GM23338 (cell line): ENCODE measurements at regions not wholly inside any gene's neighbourhood (a gene's known extent, or its start where the extent isn't known, plus 50 kb on each side); places are given as distances from the start of the nearest gene placed in this dataset.

ENCODE experiments used
- CREB1 ChIP-seq: fragments of 250-450 bp; sonication (Bioruptor Pico); IDR thresholded peaks from 2 replicates; pipeline ENCODE4 v1.5.0; 2020; ENCODE audit warnings: low read depth, mild to moderate bottlenecking, moderate library complexity
- EZH2 ChIP-seq: fragments of 200-600 bp; sonication (generic); IDR thresholded peaks from one replicate; pipeline ENCODE4 v1.8.0; 2017; ENCODE audit warnings: antibody characterized with exemption, mild to moderate bottlenecking, low read depth; ENCODE audit not compliant: unreplicated experiment
- EZH2phosphoT487 ChIP-seq: fragments of 200-600 bp; sonication (generic); IDR thresholded peaks from one replicate; pipeline ENCODE4 v1.8.1; 2018; ENCODE audit warnings: antibody characterized with exemption; ENCODE audit not compliant: unreplicated experiment
- JUNB ChIP-seq: IDR thresholded peaks from one replicate; pipeline ENCODE4 v1.6.1; 2016; ENCODE audit warnings: antibody characterized with exemption; ENCODE audit not compliant: unreplicated experiment
- NANOG ChIP-seq: IDR thresholded peaks from 2 replicates; pipeline ENCODE4 v1.6.1; 2016; ENCODE audit warnings: antibody characterized with exemption, borderline replicate concordance
- POLR2AphosphoS5 ChIP-seq: IDR thresholded peaks from 2 replicates; pipeline ENCODE4 v1.6.1; 2016; ENCODE audit warnings: antibody characterized with exemption, low read depth
- STAT1 ChIP-seq: IDR thresholded peaks from one replicate; pipeline ENCODE4 v1.6.1; 2016; ENCODE audit warnings: antibody characterized with exemption; ENCODE audit not compliant: unreplicated experiment
- ZNF114 ChIP-seq: fragments of 250-450 bp; sonication (Bioruptor Pico); IDR thresholded peaks from 2 replicates; pipeline ENCODE4 v1.5.0; 2020; ENCODE audit warnings: mild to moderate bottlenecking, moderate library complexity
- ZNF331 ChIP-seq: fragments of 250-450 bp; sonication (Bioruptor Pico); IDR thresholded peaks from 2 replicates; pipeline ENCODE4 v1.5.0; 2020; ENCODE audit warnings: low read depth, mild to moderate bottlenecking, moderate library complexity
- ZNF462 ChIP-seq: fragments of 250-450 bp; sonication (Bioruptor Pico); IDR thresholded peaks from 2 replicates; pipeline ENCODE4 v1.5.0; 2020; ENCODE audit warnings: mild to moderate bottlenecking, moderate library complexity
- TF ChIP-seq, protein P1 (sequence below), 2 experiments: fragments of 200-600 bp in 1 of 2; sonication (generic) in 1 of 2; conservative IDR thresholded peaks; 2 replicates each; pipeline versions ENCODE4 v1.5.1 to v1.6.1; 2016 to 2017; ENCODE audit warnings: antibody characterized with exemption in 2 of 2, low read depth in 2 of 2, mild to moderate bottlenecking in 2 of 2, moderate library complexity in 1 of 2
- TF ChIP-seq, protein P2 (sequence below): IDR thresholded peaks from one replicate; pipeline ENCODE4 v1.6.1; 2018; ENCODE audit warnings: antibody characterized with exemption; ENCODE audit not compliant: unreplicated experiment
- TF ChIP-seq, protein P3 (sequence below): IDR thresholded peaks from 2 replicates; pipeline ENCODE4 v1.6.1; 2016; ENCODE audit warnings: antibody characterized with exemption

DNA sequence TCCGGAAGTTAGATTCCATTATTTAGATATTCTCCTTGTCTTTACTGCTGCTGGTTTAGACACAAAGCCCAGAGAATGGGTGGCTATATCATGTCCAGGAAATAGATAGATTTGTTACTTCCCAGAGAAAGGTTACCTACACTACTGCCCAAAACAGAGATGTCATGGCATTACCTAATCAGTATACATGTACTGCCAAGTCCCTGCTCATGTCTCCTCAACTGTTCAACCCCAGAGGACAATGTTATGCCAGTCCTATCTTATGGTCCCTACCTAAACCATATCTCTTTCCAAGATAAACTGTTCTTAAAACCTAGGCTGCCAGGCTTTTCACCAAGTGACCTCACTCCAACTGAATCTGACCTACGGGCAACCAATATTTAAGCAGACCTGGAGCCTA lies 209.5 kb upstream of the AR start:
- TF ChIP-seq, protein P1, sequence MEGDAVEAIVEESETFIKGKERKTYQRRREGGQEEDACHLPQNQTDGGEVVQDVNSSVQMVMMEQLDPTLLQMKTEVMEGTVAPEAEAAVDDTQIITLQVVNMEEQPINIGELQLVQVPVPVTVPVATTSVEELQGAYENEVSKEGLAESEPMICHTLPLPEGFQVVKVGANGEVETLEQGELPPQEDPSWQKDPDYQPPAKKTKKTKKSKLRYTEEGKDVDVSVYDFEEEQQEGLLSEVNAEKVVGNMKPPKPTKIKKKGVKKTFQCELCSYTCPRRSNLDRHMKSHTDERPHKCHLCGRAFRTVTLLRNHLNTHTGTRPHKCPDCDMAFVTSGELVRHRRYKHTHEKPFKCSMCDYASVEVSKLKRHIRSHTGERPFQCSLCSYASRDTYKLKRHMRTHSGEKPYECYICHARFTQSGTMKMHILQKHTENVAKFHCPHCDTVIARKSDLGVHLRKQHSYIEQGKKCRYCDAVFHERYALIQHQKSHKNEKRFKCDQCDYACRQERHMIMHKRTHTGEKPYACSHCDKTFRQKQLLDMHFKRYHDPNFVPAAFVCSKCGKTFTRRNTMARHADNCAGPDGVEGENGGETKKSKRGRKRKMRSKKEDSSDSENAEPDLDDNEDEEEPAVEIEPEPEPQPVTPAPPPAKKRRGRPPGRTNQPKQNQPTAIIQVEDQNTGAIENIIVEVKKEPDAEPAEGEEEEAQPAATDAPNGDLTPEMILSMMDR (conservative IDR thresholded peaks at IDR 0.05; ENCODE audit: low read depth in 2 of 2): no peak
- TF ChIP-seq POLR2AphosphoS5 (no peak), CREB1 (no peak), EZH2 (no peak), EZH2phosphoT487 (no peak), ZNF462 (CRISPR knock-in tag) (no peak), JUNB (no peak), ZNF331 (CRISPR knock-in tag) (no peak), STAT1 (no peak), NANOG (no peak), ZNF114 (no peak)
- TF ChIP-seq, protein P2, sequence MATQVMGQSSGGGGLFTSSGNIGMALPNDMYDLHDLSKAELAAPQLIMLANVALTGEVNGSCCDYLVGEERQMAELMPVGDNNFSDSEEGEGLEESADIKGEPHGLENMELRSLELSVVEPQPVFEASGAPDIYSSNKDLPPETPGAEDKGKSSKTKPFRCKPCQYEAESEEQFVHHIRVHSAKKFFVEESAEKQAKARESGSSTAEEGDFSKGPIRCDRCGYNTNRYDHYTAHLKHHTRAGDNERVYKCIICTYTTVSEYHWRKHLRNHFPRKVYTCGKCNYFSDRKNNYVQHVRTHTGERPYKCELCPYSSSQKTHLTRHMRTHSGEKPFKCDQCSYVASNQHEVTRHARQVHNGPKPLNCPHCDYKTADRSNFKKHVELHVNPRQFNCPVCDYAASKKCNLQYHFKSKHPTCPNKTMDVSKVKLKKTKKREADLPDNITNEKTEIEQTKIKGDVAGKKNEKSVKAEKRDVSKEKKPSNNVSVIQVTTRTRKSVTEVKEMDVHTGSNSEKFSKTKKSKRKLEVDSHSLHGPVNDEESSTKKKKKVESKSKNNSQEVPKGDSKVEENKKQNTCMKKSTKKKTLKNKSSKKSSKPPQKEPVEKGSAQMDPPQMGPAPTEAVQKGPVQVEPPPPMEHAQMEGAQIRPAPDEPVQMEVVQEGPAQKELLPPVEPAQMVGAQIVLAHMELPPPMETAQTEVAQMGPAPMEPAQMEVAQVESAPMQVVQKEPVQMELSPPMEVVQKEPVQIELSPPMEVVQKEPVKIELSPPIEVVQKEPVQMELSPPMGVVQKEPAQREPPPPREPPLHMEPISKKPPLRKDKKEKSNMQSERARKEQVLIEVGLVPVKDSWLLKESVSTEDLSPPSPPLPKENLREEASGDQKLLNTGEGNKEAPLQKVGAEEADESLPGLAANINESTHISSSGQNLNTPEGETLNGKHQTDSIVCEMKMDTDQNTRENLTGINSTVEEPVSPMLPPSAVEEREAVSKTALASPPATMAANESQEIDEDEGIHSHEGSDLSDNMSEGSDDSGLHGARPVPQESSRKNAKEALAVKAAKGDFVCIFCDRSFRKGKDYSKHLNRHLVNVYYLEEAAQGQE: no peak
- TF ChIP-seq, protein P3, sequence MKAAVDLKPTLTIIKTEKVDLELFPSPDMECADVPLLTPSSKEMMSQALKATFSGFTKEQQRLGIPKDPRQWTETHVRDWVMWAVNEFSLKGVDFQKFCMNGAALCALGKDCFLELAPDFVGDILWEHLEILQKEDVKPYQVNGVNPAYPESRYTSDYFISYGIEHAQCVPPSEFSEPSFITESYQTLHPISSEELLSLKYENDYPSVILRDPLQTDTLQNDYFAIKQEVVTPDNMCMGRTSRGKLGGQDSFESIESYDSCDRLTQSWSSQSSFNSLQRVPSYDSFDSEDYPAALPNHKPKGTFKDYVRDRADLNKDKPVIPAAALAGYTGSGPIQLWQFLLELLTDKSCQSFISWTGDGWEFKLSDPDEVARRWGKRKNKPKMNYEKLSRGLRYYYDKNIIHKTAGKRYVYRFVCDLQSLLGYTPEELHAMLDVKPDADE: no peak
